ENCODE measurements at regions not wholly inside any gene's neighbourhood (a gene's known extent, or its start where the extent isn't known, plus 50 kb on each side); places are given as distances from the start of the nearest gene placed in this dataset.

DNA sequence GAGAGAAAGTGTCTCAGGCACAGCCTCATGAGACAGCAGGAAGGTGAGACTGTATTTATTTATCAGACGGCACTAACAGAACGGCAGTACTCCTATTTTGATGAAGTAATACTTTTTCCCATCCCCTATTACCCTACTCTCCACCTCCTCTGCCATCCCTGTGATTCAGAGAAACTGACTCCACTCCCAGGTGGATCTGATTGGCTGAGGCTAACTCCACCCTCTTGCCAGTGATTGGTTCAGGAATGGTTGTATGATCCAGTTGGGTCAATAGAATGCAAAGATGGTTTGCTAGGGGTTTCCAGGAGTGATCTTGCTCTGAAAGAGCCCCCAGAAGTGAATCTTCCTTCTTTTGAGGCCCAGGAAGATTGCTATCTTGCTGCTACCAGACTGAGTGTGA lies 65.9 kb upstream of the RCN1 start:
- TF ChIP-seq POLR2A (IDR thresholded peaks at IDR 0.05; ENCODE audit: low read length) (no peak), GATA1 (IDR thresholded peaks at IDR 0.05; ENCODE audit: low read depth, low read length) (no peak)
